ENCODE measurements at regions not wholly inside any gene's neighbourhood (a gene's known extent, or its start where the extent isn't known, plus 50 kb on each side); places are given as distances from the start of the nearest gene placed in this dataset.

GRCh38 chrX:131397891-131398290, 108.8 kb upstream of the IGSF1 start:
- peaks cover 59% of the 10 kb centered on the region for H3K4me1 Mint-ChIP-seq
- no peaks in the 10 kb centered on the region for H3K9me3 Mint-ChIP-seq
- ChIA-PET CTCF (no interaction called here), POLR2A (no interaction called here)
- DNase-seq (ENCODE audit: low spot score): no peak
- no peak overlapping the region for H3K4me3 Mint-ChIP-seq
- H3K36me3 Mint-ChIP-seq: peaks cover 11% of the 10 kb centered on the region
- H3K27ac Mint-ChIP-seq: no peak overlapping the region
- H3K27me3 Mint-ChIP-seq (ENCODE audit: low read depth): no peaks in the 10 kb centered on the region
- TF ChIP-seq ELF4 (CRISPR knock-in tag; IDR thresholded peaks at IDR 0.05; ENCODE audit: low read depth): no peak
- no peak for TF ChIP-seq MAX (CRISPR knock-in tag; IDR thresholded peaks at IDR 0.05)
- TF ChIP-seq E2F5 (CRISPR knock-in tag; IDR thresholded peaks at IDR 0.05): no peak
- no peak for TF ChIP-seq PREB (CRISPR knock-in tag; IDR thresholded peaks at IDR 0.05; ENCODE audit: borderline replicate concordance)
- TF ChIP-seq RORB (CRISPR knock-in tag; IDR thresholded peaks at IDR 0.05): no peak
- ATAC-seq: no peak

- ChIA-PET POLR2A (no interaction called here), CTCF (no interaction called here)
- H3K9me3 Mint-ChIP-seq: no peaks in the 10 kb centered on the region
- H3K4me1 Mint-ChIP-seq: peaks cover 55% of the 10 kb centered on the region
- H3K27ac Mint-ChIP-seq: no peak overlapping the region
- H3K27me3 Mint-ChIP-seq (ENCODE audit: low read depth): no peaks in the 10 kb centered on the region
- no peak overlapping the region for H3K4me3 Mint-ChIP-seq
- ATAC-seq (no peak), DNase-seq (ENCODE audit: low spot score) (no peak)
- H3K36me3 Mint-ChIP-seq: peaks cover 11% of the 10 kb centered on the region
- TF ChIP-seq TP53 (CRISPR knock-in tag; IDR thresholded peaks at IDR 0.05): no peak
- TF ChIP-seq ZNF138 (CRISPR knock-in tag; conservative IDR thresholded peaks at IDR 0.05): no peak
- TF ChIP-seq ZNF281 (CRISPR knock-in tag; IDR thresholded peaks at IDR 0.05): no peak
- no peak for TF ChIP-seq ZNF425 (CRISPR knock-in tag; conservative IDR thresholded peaks at IDR 0.05)
- no peak for TF ChIP-seq NR1H2 (CRISPR knock-in tag; IDR thresholded peaks at IDR 0.05)
- no peak for TF ChIP-seq EMX1 (CRISPR knock-in tag; IDR thresholded peaks at IDR 0.05)
- TF ChIP-seq ELF4 (CRISPR knock-in tag; IDR thresholded peaks at IDR 0.05; ENCODE audit: low read depth): no peak
- no peak for TF ChIP-seq NFATC4 (CRISPR knock-in tag; IDR thresholded peaks at IDR 0.05)
- TF ChIP-seq IRF1 (CRISPR knock-in tag; IDR thresholded peaks at IDR 0.05): no peak
- no peak for TF ChIP-seq TEAD1 (CRISPR knock-in tag; IDR thresholded peaks at IDR 0.05)
- TF ChIP-seq JUN (CRISPR knock-in tag; IDR thresholded peaks at IDR 0.05): no peak
- no peak for TF ChIP-seq ARID4B (CRISPR knock-in tag; IDR thresholded peaks at IDR 0.05; ENCODE audit: borderline replicate concordance)
- no peak for TF ChIP-seq PREB (CRISPR knock-in tag; IDR thresholded peaks at IDR 0.05; ENCODE audit: borderline replicate concordance)
- TF ChIP-seq CTCF (IDR thresholded peaks at IDR 0.05): no peak
Measured at GRCh38 chrX:131399678-131400428, 110.7 kb upstream of the IGSF1 start.

Measured in WTC11 (cell line).